Activated T-helper 2 cell treated with anti-CD3 and anti-CD28 coated beads, Interferon-gamma antibody, Interleukin-2, Interleukin-4, amounts not matched to agents 10 μg/mL and 5 μg/mL and 100 μg/mL, durations not matched to agents 14 hours and 24 hours and 36 hours (primary cell): ENCODE measurements at regions not wholly inside any gene's neighbourhood (a gene's known extent, or its start where the extent isn't known, plus 50 kb on each side); places are given as distances from the start of the nearest gene placed in this dataset.

Source experiments
- DNase-seq: peaks from one replicate; pipeline ENCODE4 v3.0.0; 2021; ENCODE audit warnings: low spot score
- H3K27ac Mint-ChIP-seq: one replicate; pipeline ENCODE4 v1.8.0; 2021; ENCODE audit warnings: mixed read lengths
- H3K27me3 Mint-ChIP-seq: one replicate; pipeline ENCODE4 v1.8.0; 2021; ENCODE audit warnings: low read depth, mixed read lengths
- H3K36me3 Mint-ChIP-seq: one replicate; pipeline ENCODE4 v1.8.0; 2021; ENCODE audit warnings: low read depth, mixed read lengths
- H3K4me1 Mint-ChIP-seq: one replicate; pipeline ENCODE4 v1.8.0; 2021; ENCODE audit warnings: low read depth, mixed read lengths
- H3K4me3 Mint-ChIP-seq: one replicate; pipeline ENCODE4 v1.8.0; 2021; ENCODE audit warnings: low read depth, mild to moderate bottlenecking, moderate library complexity, mixed read lengths
- H3K9me3 Mint-ChIP-seq: one replicate; pipeline ENCODE4 v1.8.0; 2021; ENCODE audit warnings: mixed read lengths
- intact Hi-C: fragments of 100-400 bp; cut with micrococcal nuclease; formaldehyde crosslinking; loops from one replicate; pipeline ENCODE4 v1.15.1; 2023

- Mint-ChIP-seq H3K27me3 (no peaks in the 10 kb centered on the region), H3K9me3 (peaks cover 7% of the 10 kb centered on the region), H3K4me1 (no peaks in the 10 kb centered on the region), H3K36me3 (no peaks in the 10 kb centered on the region), H3K27ac (no peak overlapping the region), H3K4me3 (no peak overlapping the region)
- intact Hi-C loops = no loop called here
- DNase-seq = no peak
These were observed 875.8 kb downstream of the EPHA4 start for GRCh38 chr2:220696280-220696669.

DNA sequence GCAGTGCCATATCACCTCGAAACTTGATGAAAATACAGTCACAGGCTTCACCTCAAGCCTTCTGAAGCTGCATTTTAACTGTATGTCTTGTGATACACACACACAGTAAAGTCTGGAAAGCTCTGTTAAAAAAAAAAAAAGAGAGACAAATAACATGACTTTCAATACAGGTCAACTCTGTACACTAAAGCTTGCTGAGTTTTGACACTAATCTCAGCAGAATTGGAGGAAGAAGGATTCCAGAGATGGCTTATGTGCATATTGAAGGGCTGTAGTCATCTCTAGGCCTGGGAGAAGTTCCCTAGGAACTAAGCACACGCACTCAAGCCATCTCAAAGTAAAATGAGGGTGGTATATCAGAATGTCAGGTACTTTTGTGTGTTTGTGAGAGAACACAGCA is 875.1 kb downstream of the EPHA4 start:
- Mint-ChIP-seq H3K4me1 (no peaks in the 10 kb centered on the region), H3K36me3 (no peaks in the 10 kb centered on the region), H3K27ac (no peak overlapping the region), H3K27me3 (no peaks in the 10 kb centered on the region), H3K9me3 (peaks cover 10% of the 10 kb centered on the region), H3K4me3 (no peak overlapping the region)
- no peak for DNase-seq
- intact Hi-C loops = no loop called here

GRCh38 chr2:220701115-220701514 is 871.0 kb downstream of the EPHA4 start:
- no peak overlapping the region for H3K27ac Mint-ChIP-seq
- H3K4me1 Mint-ChIP-seq = no peaks in the 10 kb centered on the region
- no peak overlapping the region for H3K4me3 Mint-ChIP-seq
- no peak for DNase-seq
- intact Hi-C loops = no loop called here
- H3K9me3 Mint-ChIP-seq = peaks cover 10% of the 10 kb centered on the region
- no peaks in the 10 kb centered on the region for H3K27me3 Mint-ChIP-seq
- H3K36me3 Mint-ChIP-seq = no peaks in the 10 kb centered on the region

GRCh38 chr2:220703279-220703678 is 868.8 kb downstream of the EPHA4 start:
- Mint-ChIP-seq H3K4me1 (no peaks in the 10 kb centered on the region), H3K4me3 (no peak overlapping the region), H3K27ac (no peak overlapping the region), H3K9me3 (peaks cover 10% of the 10 kb centered on the region), H3K36me3 (no peaks in the 10 kb centered on the region), H3K27me3 (no peaks in the 10 kb centered on the region)
- intact Hi-C loops = no loop called here
- no peak for DNase-seq

GRCh38 chr2:220704081-220704480 is 868.0 kb downstream of the EPHA4 start:
- Mint-ChIP-seq H3K4me1 (no peaks in the 10 kb centered on the region), H3K36me3 (no peaks in the 10 kb centered on the region), H3K4me3 (no peak overlapping the region), H3K9me3 (peaks cover 10% of the 10 kb centered on the region), H3K27me3 (no peaks in the 10 kb centered on the region), H3K27ac (no peak overlapping the region)
- intact Hi-C loops = no loop called here
- DNase-seq = no peak

DNA sequence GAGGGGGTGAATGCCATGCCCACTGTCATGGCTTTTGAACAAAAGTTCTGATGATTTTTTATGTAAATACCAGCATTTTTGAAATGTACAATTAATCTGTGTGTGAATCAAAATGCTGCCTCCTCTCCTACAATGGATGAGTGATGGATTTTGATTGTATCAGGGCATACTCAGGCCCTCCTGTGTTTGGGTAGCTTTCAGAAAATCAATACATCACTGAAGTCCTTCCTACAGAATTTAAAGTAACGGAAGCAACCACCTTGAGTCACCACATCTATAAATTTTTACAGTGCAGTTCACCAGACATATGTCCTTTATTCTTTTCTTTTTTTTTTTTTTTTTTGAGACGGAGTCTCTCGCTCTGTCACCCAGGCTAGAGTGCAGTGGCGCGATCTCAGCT is 867.3 kb downstream of the EPHA4 start:
- H3K4me3 Mint-ChIP-seq = no peak overlapping the region
- H3K27ac Mint-ChIP-seq = no peak overlapping the region

GRCh38 chr2:220705678-220706077 is 866.4 kb downstream of the EPHA4 start:
- H3K4me1 Mint-ChIP-seq = no peaks in the 10 kb centered on the region
- no peaks in the 10 kb centered on the region for H3K27me3 Mint-ChIP-seq
- no peak overlapping the region for H3K4me3 Mint-ChIP-seq
- H3K27ac Mint-ChIP-seq = no peak overlapping the region
- intact Hi-C loops = no loop called here
- H3K36me3 Mint-ChIP-seq = no peaks in the 10 kb centered on the region
- no peak for DNase-seq
- H3K9me3 Mint-ChIP-seq = peaks cover 9% of the 10 kb centered on the region

More for the DNA sequence above, 867.3 kb downstream of the EPHA4 start:
- Mint-ChIP-seq H3K36me3 (no peaks in the 10 kb centered on the region), H3K27me3 (no peaks in the 10 kb centered on the region), H3K9me3 (peaks cover 10% of the 10 kb centered on the region), H3K4me1 (no peaks in the 10 kb centered on the region)
- no peak for DNase-seq
- intact Hi-C loops = no loop called here

DNA sequence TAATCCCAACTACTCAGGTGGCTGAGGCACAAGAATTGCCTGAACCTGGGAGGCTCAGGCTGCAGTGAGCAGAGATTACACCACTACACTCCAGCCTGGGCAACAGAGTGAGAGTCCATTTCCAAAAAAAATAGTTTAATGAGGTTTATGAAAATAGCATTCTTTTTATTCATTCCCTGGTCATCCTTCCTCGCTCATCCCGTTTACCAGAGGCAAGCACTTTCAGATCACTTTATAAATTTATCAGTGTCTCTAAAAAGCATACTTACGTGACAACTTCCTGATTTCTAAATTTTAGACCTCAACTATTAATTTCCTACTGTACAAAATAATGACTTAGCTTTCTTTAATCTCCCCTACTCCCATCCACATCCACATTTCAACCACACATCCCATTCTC is 864.8 kb downstream of the EPHA4 start:
- Mint-ChIP-seq H3K4me3 (no peak overlapping the region), H3K4me1 (no peaks in the 10 kb centered on the region), H3K36me3 (no peaks in the 10 kb centered on the region), H3K27me3 (no peaks in the 10 kb centered on the region), H3K27ac (no peak overlapping the region), H3K9me3 (no peaks in the 10 kb centered on the region)
- no peak for DNase-seq
- intact Hi-C loops = no loop called here

GRCh38 chr2:220708366-220708765 is 863.7 kb downstream of the EPHA4 start:
- Mint-ChIP-seq H3K4me3 (no peak overlapping the region), H3K27ac (no peak overlapping the region), H3K4me1 (no peaks in the 10 kb centered on the region), H3K9me3 (no peaks in the 10 kb centered on the region), H3K27me3 (no peaks in the 10 kb centered on the region), H3K36me3 (no peaks in the 10 kb centered on the region)
- intact Hi-C loops = no loop called here
- no peak for DNase-seq

- no peaks in the 10 kb centered on the region for H3K4me1 Mint-ChIP-seq
- no peaks in the 10 kb centered on the region for H3K27me3 Mint-ChIP-seq
- intact Hi-C loops = no loop called here
- H3K4me3 Mint-ChIP-seq = no peak overlapping the region
- DNase-seq = no peak
- H3K36me3 Mint-ChIP-seq = no peaks in the 10 kb centered on the region
- H3K9me3 Mint-ChIP-seq = no peaks in the 10 kb centered on the region
- H3K27ac Mint-ChIP-seq = no peak overlapping the region
These were observed 854.8 kb downstream of the EPHA4 start for GRCh38 chr2:220717283-220717682.

DNA sequence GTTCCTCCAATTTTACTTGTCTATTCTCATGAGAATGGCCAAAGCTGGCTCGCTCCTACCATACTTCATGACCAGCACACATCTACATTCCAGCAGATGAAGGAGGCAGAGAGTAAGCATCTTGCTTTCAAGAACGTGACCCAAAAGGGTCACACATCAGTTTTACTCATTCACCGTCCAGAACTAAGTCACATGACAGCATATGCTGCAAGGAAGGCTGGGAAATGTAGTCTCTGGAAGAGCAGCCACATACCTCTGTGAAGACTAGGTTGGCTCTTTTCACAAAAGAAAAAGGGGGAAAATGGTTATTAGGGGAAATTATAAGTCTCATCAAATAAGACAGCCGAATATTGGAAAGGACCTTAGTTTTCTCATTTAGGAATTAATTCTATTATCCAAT is 835.3 kb downstream of the EPHA4 start:
- H3K4me3 Mint-ChIP-seq = no peak overlapping the region

GRCh38 chr2:220743203-220743602 is 828.9 kb downstream of the EPHA4 start:
- Mint-ChIP-seq H3K9me3 (no peaks in the 10 kb centered on the region), H3K27me3 (no peaks in the 10 kb centered on the region), H3K4me3 (no peak overlapping the region), H3K36me3 (no peaks in the 10 kb centered on the region), H3K27ac (no peak overlapping the region), H3K4me1 (no peaks in the 10 kb centered on the region)
- intact Hi-C loops = loop anchor here (10.0 kb wide), 1 partner anchor 1082 kb away; no protein-coding TSS in a partner anchor
- DNase-seq = no peak

More for the DNA sequence above, 835.3 kb downstream of the EPHA4 start:
- Mint-ChIP-seq H3K27me3 (no peaks in the 10 kb centered on the region), H3K9me3 (no peaks in the 10 kb centered on the region), H3K27ac (no peak overlapping the region), H3K4me1 (peaks cover 1% of the 10 kb centered on the region), H3K36me3 (no peaks in the 10 kb centered on the region)
- intact Hi-C loops = no loop called here
- no peak for DNase-seq

- Mint-ChIP-seq H3K9me3 (no peaks in the 10 kb centered on the region), H3K27me3 (no peaks in the 10 kb centered on the region), H3K4me1 (no peaks in the 10 kb centered on the region), H3K4me3 (no peak overlapping the region), H3K36me3 (no peaks in the 10 kb centered on the region), H3K27ac (no peak overlapping the region)
- DNase-seq = no peak
- intact Hi-C loops = loop anchor here (10.0 kb wide), 1 partner anchor 1080 kb away; no protein-coding TSS in a partner anchor
These were observed 827.2 kb downstream of the EPHA4 start for GRCh38 chr2:220744861-220745260.

DNA sequence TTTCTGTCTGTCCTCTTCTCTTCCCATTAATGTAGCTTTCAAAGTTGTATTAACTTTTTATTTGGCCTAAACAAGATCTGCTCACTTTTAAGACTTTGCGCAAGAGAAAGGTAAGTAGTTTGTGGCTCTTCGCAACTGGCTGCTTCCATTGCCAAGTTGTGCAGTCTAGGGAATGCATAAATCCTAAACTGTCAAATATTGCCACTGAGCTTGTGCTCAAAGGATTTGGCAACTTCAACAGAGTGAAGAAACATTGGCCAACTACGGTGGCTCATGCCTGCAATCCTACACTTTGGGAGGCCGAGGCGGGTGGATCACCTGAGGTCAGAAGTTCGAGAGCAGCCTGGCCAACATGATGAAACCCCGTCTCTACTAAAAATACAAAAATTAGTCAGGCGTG is 826.4 kb downstream of the EPHA4 start:
- Mint-ChIP-seq H3K27me3 (no peaks in the 10 kb centered on the region), H3K4me3 (no peak overlapping the region), H3K27ac (no peak overlapping the region), H3K36me3 (no peaks in the 10 kb centered on the region), H3K9me3 (no peaks in the 10 kb centered on the region), H3K4me1 (no peaks in the 10 kb centered on the region)
- intact Hi-C loops = loop anchor here (10.0 kb wide), 1 partner anchor 1079 kb away; no protein-coding TSS in a partner anchor
- no peak for DNase-seq
